HL-60 (cell line): ENCODE measurements at regions not wholly inside any gene's neighbourhood (a gene's known extent, or its start where the extent isn't known, plus 50 kb on each side); places are given as distances from the start of the nearest gene placed in this dataset.

Experiments used
- DNase-seq, 2 experiments: peaks; one replicate each; pipeline ENCODE4 v3.0.0-alpha.2; 2010 to 2020; ENCODE audit warnings: low read depth in 1 of 2, low spot score in 1 of 2
- H3K27ac ChIP-seq: fragments of 250-450 bp; sonication (Bioruptor Pico); replicated peaks from 2 replicates; pipeline ENCODE4 v1.5.1; 2020; ENCODE audit warnings: mild to moderate bottlenecking, moderate library complexity
- H3K27me3 ChIP-seq: fragments of 250-450 bp; sonication (Bioruptor Pico); 2 replicates; pipeline ENCODE4 v1.5.1; 2021; ENCODE audit warnings: mild to moderate bottlenecking, moderate library complexity; ENCODE audit not compliant: insufficient read depth, poor library complexity, severe bottlenecking
- H3K4me3 ChIP-seq: replicated peaks from 2 replicates; pipeline ENCODE4 v1.5.1; 2011; ENCODE audit warnings: mild to moderate bottlenecking, control low read depth, low read length; ENCODE audit not compliant: insufficient read depth
- GABPA ChIP-seq: IDR thresholded peaks from 2 replicates; pipeline ENCODE4 v1.6.1; 2012; ENCODE audit warnings: low read depth
- POLR2AphosphoS5 ChIP-seq: IDR thresholded peaks from 2 replicates; pipeline ENCODE4 v1.6.1; 2012; ENCODE audit warnings: low read depth
- SPI1 ChIP-seq: IDR thresholded peaks from 2 replicates; pipeline ENCODE4 v1.6.1; 2012; ENCODE audit warnings: low read depth, mild to moderate bottlenecking, borderline replicate concordance
- TF ChIP-seq, protein P1 (sequence below): IDR thresholded peaks from one replicate; pipeline ENCODE4 v1.5.1; 2011; ENCODE audit warnings: low read length, control low read depth, inconsistent platforms; ENCODE audit not compliant: insufficient read depth
- TF ChIP-seq, protein P2 (sequence below): IDR thresholded peaks from 2 replicates; pipeline ENCODE4 v1.6.1; 2012; ENCODE audit warnings: low read depth; ENCODE audit not compliant: insufficient replicate concordance

DNA sequence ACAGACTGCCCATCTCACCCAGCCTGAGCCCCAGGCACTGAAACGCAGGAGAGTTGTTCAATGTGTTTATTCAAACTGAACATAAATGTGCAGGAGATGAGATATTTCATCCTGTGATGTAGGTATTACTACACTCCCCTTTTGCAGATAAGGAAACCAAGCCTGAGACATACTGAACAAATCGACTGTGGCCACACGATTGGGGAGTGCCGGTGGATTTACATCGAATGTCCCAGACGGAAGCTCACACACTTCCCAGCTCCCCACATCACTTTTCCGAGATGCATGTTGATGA lies 94.8 kb upstream of the ALKAL2 start:
- TF ChIP-seq, protein P1, sequence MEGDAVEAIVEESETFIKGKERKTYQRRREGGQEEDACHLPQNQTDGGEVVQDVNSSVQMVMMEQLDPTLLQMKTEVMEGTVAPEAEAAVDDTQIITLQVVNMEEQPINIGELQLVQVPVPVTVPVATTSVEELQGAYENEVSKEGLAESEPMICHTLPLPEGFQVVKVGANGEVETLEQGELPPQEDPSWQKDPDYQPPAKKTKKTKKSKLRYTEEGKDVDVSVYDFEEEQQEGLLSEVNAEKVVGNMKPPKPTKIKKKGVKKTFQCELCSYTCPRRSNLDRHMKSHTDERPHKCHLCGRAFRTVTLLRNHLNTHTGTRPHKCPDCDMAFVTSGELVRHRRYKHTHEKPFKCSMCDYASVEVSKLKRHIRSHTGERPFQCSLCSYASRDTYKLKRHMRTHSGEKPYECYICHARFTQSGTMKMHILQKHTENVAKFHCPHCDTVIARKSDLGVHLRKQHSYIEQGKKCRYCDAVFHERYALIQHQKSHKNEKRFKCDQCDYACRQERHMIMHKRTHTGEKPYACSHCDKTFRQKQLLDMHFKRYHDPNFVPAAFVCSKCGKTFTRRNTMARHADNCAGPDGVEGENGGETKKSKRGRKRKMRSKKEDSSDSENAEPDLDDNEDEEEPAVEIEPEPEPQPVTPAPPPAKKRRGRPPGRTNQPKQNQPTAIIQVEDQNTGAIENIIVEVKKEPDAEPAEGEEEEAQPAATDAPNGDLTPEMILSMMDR, result no peak
- no peak for TF ChIP-seq SPI1
- TF ChIP-seq GABPA, result no peak
- TF ChIP-seq, protein P2, sequence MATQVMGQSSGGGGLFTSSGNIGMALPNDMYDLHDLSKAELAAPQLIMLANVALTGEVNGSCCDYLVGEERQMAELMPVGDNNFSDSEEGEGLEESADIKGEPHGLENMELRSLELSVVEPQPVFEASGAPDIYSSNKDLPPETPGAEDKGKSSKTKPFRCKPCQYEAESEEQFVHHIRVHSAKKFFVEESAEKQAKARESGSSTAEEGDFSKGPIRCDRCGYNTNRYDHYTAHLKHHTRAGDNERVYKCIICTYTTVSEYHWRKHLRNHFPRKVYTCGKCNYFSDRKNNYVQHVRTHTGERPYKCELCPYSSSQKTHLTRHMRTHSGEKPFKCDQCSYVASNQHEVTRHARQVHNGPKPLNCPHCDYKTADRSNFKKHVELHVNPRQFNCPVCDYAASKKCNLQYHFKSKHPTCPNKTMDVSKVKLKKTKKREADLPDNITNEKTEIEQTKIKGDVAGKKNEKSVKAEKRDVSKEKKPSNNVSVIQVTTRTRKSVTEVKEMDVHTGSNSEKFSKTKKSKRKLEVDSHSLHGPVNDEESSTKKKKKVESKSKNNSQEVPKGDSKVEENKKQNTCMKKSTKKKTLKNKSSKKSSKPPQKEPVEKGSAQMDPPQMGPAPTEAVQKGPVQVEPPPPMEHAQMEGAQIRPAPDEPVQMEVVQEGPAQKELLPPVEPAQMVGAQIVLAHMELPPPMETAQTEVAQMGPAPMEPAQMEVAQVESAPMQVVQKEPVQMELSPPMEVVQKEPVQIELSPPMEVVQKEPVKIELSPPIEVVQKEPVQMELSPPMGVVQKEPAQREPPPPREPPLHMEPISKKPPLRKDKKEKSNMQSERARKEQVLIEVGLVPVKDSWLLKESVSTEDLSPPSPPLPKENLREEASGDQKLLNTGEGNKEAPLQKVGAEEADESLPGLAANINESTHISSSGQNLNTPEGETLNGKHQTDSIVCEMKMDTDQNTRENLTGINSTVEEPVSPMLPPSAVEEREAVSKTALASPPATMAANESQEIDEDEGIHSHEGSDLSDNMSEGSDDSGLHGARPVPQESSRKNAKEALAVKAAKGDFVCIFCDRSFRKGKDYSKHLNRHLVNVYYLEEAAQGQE, result no peak
- TF ChIP-seq POLR2AphosphoS5, result no peak
- H3K27ac ChIP-seq, result no peak overlapping the region
- no peak for DNase-seq
- no peak overlapping the region for H3K4me3 ChIP-seq
- H3K27me3 ChIP-seq, result no peaks in the 10 kb centered on the region

DNA sequence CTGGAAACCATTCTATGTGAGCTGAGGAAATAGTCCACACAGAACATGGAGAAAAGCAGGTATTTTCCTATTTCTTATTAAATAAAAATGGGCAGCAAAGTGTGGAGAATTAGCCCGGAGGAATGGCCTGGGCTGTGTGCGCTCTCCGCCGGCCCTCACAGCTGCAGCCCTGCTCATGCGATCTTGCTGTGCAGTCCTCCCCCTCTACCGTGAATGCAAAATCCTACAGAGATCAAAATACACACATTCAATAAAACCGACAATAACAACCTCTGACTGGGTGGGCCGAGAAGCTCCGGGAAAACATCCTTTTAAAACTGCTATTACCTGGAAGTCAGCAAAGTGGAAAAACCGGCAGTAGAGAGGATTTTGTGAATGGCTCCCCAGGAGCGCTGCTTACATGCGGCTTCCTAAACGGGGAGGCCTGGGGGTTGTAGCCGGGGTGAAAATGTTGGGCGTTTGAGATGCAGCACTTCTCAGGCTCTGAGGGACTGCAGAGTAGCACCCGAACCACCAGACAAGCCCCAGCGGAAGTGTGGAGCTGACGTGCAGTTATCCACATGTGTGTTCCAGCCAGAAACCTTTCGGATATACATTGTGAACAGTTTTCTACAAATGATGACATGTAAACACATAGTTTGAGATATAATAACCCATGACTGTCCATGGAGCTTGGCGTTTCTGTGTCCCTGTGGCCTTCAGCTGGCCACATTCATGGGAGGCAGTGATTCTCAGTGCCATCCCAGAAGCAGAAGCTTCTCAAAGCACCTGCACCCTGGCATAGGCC lies 94.2 kb upstream of the ALKAL2 start:
- Histone ChIP-seq H3K27me3 (no peaks in the 10 kb centered on the region), H3K27ac (no peak overlapping the region), H3K4me3 (no peak overlapping the region)
- no peak for TF ChIP-seq POLR2AphosphoS5
- TF ChIP-seq SPI1, result no peak
- TF ChIP-seq, protein P1, result no peak
- TF ChIP-seq, protein P2, result no peak
- TF ChIP-seq GABPA, result no peak
- DNase-seq, result no peak

DNA sequence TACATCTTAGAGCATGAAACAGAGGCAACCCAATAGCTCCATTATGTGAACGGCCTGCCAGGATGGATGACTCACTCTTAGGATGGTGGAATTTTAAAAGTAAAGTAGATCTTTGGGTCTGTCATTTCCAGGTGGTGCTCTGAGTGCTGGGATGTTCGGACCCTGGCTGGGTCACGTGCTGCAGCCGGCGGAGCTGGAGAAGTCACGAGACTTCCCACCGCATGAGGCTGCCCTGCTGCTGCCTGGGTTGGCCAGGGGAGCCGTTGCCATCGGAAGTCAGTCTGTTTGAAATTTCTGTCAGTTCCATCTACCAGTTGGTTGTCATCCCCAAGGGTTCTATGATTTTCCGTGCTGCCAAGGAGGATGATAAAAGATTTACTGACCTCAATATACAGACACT lies 93.3 kb upstream of the ALKAL2 start:
- Histone ChIP-seq H3K4me3 (no peak overlapping the region), H3K27me3 (no peaks in the 10 kb centered on the region), H3K27ac (no peak overlapping the region)
- no peak for DNase-seq
- TF ChIP-seq GABPA (no peak), POLR2AphosphoS5 (no peak), SPI1 (no peak)
- TF ChIP-seq, protein P1, result no peak
- TF ChIP-seq, protein P2, result no peak
